ENCODE measurements at regions not wholly inside any gene's neighbourhood (a gene's known extent, or its start where the extent isn't known, plus 50 kb on each side); places are given as distances from the start of the nearest gene placed in this dataset.
"Not testable (repeated sequence)": the region's sequence is repeated elsewhere in the genome, so short reads cannot be mapped to it uniquely, and the experiment has no call there.

- DNase-seq (ENCODE audit: low read depth, low spot score), result no peak
These were observed 737.9 kb upstream of the BCHE start for GRCh38 chr3:166575161-166575560.

DNA sequence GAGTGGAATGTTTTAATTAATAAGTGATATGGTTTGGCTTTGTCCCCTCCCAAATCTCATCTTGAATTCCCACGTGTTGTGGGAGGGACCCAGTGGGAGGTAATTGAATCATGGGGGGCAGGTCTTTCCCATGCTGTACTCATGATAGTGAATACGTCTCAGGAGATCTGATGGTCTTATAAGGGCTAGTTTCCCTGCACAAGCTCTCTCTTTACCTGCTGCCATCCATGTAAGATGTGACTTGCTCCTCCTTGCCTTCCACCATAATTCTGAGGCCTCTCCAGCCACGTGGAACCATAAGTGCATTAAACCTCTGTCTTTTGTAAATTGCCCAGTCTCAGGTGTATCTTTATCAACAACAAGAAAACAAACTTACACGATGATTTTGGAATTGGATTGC, 734.5 kb upstream of the BCHE start:
- not testable (repeated sequence) for H3K4me1 ChIP-seq (ENCODE audit: control insufficient read depth, extremely low read depth, insufficient read depth, low read length)

More at GRCh38 chr3:166575161-166575560, 737.9 kb upstream of the BCHE start:
- dilution Hi-C loops (cut with MboI; ENCODE audit: extremely low pct_ligation_motif_present, low sequenced_read_pairs), result no loop called here
- H3K79me2 ChIP-seq (ENCODE audit: control insufficient read depth, insufficient read depth, low read length), result no peaks in the 10 kb centered on the region
- no peaks in the 10 kb centered on the region for H3K9me1 ChIP-seq (ENCODE audit: control insufficient read depth, extremely low read depth, insufficient read depth, low read length)
- no peak for FAIRE-seq
- H3K4me1 ChIP-seq (ENCODE audit: control insufficient read depth, extremely low read depth, insufficient read depth, low read length), result no peaks in the 10 kb centered on the region
- H4K20me1 ChIP-seq (ENCODE audit: control insufficient read depth, extremely low read depth, insufficient read depth, low read length), result no peaks in the 10 kb centered on the region
- H2AFZ ChIP-seq (ENCODE audit: control insufficient read depth, low read length), result no peak overlapping the region
- H3K9ac ChIP-seq (ENCODE audit: control insufficient read depth, extremely low read depth, insufficient read depth, low read length), result no peak overlapping the region
- TF ChIP-seq, protein P1, sequence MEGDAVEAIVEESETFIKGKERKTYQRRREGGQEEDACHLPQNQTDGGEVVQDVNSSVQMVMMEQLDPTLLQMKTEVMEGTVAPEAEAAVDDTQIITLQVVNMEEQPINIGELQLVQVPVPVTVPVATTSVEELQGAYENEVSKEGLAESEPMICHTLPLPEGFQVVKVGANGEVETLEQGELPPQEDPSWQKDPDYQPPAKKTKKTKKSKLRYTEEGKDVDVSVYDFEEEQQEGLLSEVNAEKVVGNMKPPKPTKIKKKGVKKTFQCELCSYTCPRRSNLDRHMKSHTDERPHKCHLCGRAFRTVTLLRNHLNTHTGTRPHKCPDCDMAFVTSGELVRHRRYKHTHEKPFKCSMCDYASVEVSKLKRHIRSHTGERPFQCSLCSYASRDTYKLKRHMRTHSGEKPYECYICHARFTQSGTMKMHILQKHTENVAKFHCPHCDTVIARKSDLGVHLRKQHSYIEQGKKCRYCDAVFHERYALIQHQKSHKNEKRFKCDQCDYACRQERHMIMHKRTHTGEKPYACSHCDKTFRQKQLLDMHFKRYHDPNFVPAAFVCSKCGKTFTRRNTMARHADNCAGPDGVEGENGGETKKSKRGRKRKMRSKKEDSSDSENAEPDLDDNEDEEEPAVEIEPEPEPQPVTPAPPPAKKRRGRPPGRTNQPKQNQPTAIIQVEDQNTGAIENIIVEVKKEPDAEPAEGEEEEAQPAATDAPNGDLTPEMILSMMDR (optimal IDR thresholded peaks at IDR 0.05 in 1 of 3, IDR thresholded peaks at IDR 0.05 in 1 of 3, conservative IDR thresholded peaks at IDR 0.05 in 1 of 3; ENCODE audit: extremely low read depth in 1 of 3, insufficient read depth in 2 of 3, low read length in 3 of 3), result no peak
- no peak for TF ChIP-seq EZH2 (IDR thresholded peaks at IDR 0.05; ENCODE audit: low read length)
- H3K27me3 ChIP-seq (ENCODE audit: control insufficient read depth, extremely low read depth, insufficient read depth, low read length), result no peaks in the 10 kb centered on the region
- H3K27ac ChIP-seq (ENCODE audit: control insufficient read depth, insufficient read depth, low read length), result no peak overlapping the region
- H3K4me2 ChIP-seq (ENCODE audit: control insufficient read depth, extremely low read depth, insufficient read depth, low read depth, low read length), result no peak overlapping the region
- no peaks in the 10 kb centered on the region for H3K9me3 ChIP-seq (ENCODE audit: control insufficient read depth, low read depth, low read length)
- H3K36me3 ChIP-seq (ENCODE audit: control insufficient read depth in 2 of 2, extremely low read depth in 1 of 2, insufficient read depth in 2 of 2, low read length in 2 of 2), result no peaks in the 10 kb centered on the region
- no peak overlapping the region for H3K4me3 ChIP-seq (ENCODE audit: control insufficient read depth in 2 of 3, extremely low read depth in 1 of 3, insufficient read depth in 2 of 3, low read depth in 1 of 3, low read length in 3 of 3)

DNA sequence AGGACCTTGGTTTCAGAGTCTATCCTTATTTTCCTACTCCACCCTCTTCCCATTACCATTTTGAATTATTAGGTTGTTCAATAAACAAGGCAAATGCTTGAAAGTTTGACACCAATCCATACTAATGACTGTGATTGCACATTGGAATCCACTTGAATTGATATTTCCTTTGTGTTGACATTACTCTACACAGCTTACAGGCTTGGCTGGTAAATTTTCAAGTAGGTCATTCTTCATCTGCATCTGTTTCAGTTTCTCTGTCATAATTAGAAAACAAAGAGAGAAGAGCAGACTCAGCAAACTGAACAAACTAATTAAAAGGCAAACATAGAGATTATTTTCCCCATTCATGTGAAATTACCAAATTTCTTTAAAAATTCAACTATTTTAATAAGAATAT, 732.9 kb upstream of the BCHE start:
- TF ChIP-seq EZH2 (IDR thresholded peaks at IDR 0.05; ENCODE audit: low read length), result no peak
- TF ChIP-seq, protein P1 (optimal IDR thresholded peaks at IDR 0.05 in 1 of 3, IDR thresholded peaks at IDR 0.05 in 1 of 3, conservative IDR thresholded peaks at IDR 0.05 in 1 of 3; ENCODE audit: extremely low read depth in 1 of 3, insufficient read depth in 2 of 3, low read length in 3 of 3), result no peak
- Histone ChIP-seq H4K20me1 (ENCODE audit: control insufficient read depth, extremely low read depth, insufficient read depth, low read length) (no peaks in the 10 kb centered on the region), H3K36me3 (ENCODE audit: control insufficient read depth in 2 of 2, extremely low read depth in 1 of 2, insufficient read depth in 2 of 2, low read length in 2 of 2) (no peaks in the 10 kb centered on the region), H3K9ac (ENCODE audit: control insufficient read depth, extremely low read depth, insufficient read depth, low read length) (no peak overlapping the region), H3K79me2 (ENCODE audit: control insufficient read depth, insufficient read depth, low read length) (no peaks in the 10 kb centered on the region), H3K27ac (ENCODE audit: control insufficient read depth, insufficient read depth, low read length) (no peak overlapping the region), H3K9me1 (ENCODE audit: control insufficient read depth, extremely low read depth, insufficient read depth, low read length) (no peaks in the 10 kb centered on the region), H2AFZ (ENCODE audit: control insufficient read depth, low read length) (no peak overlapping the region), H3K9me3 (ENCODE audit: control insufficient read depth, low read depth, low read length) (no peaks in the 10 kb centered on the region), H3K4me3 (ENCODE audit: control insufficient read depth in 2 of 3, extremely low read depth in 1 of 3, insufficient read depth in 2 of 3, low read depth in 1 of 3, low read length in 3 of 3) (no peak overlapping the region), H3K27me3 (ENCODE audit: control insufficient read depth, extremely low read depth, insufficient read depth, low read length) (no peaks in the 10 kb centered on the region), H3K4me1 (ENCODE audit: control insufficient read depth, extremely low read depth, insufficient read depth, low read length) (no peaks in the 10 kb centered on the region), H3K4me2 (ENCODE audit: control insufficient read depth, extremely low read depth, insufficient read depth, low read depth, low read length) (no peak overlapping the region)
- no peak for DNase-seq (ENCODE audit: low read depth, low spot score)
- FAIRE-seq, result no peak
- dilution Hi-C loops (cut with MboI; ENCODE audit: extremely low pct_ligation_motif_present, low sequenced_read_pairs), result no loop called here

More for the DNA sequence above, 734.5 kb upstream of the BCHE start:
- FAIRE-seq; H2AFZ ChIP-seq (ENCODE audit: control insufficient read depth, low read length); H3K79me2 ChIP-seq (ENCODE audit: control insufficient read depth, insufficient read depth, low read length); H3K4me2 ChIP-seq (ENCODE audit: control insufficient read depth, extremely low read depth, insufficient read depth, low read depth, low read length); dilution Hi-C loops (cut with MboI; ENCODE audit: extremely low pct_ligation_motif_present, low sequenced_read_pairs); H3K9me3 ChIP-seq (ENCODE audit: control insufficient read depth, low read depth, low read length); H3K36me3 ChIP-seq (ENCODE audit: control insufficient read depth in 2 of 2, extremely low read depth in 1 of 2, insufficient read depth in 2 of 2, low read length in 2 of 2); H4K20me1 ChIP-seq (ENCODE audit: control insufficient read depth, extremely low read depth, insufficient read depth, low read length); H3K4me3 ChIP-seq (ENCODE audit: control insufficient read depth in 2 of 3, extremely low read depth in 1 of 3, insufficient read depth in 2 of 3, low read depth in 1 of 3, low read length in 3 of 3); H3K27ac ChIP-seq (ENCODE audit: control insufficient read depth, insufficient read depth, low read length); DNase-seq (ENCODE audit: low read depth, low spot score); H3K27me3 ChIP-seq (ENCODE audit: control insufficient read depth, extremely low read depth, insufficient read depth, low read length); H3K9ac ChIP-seq (ENCODE audit: control insufficient read depth, extremely low read depth, insufficient read depth, low read length); H3K9me1 ChIP-seq (ENCODE audit: control insufficient read depth, extremely low read depth, insufficient read depth, low read length): not testable (repeated sequence)

Measured in keratinocyte (primary cell).